ENCODE measurements at regions not wholly inside any gene's neighbourhood (a gene's known extent, or its start where the extent isn't known, plus 50 kb on each side); places are given as distances from the start of the nearest gene placed in this dataset.

DNA sequence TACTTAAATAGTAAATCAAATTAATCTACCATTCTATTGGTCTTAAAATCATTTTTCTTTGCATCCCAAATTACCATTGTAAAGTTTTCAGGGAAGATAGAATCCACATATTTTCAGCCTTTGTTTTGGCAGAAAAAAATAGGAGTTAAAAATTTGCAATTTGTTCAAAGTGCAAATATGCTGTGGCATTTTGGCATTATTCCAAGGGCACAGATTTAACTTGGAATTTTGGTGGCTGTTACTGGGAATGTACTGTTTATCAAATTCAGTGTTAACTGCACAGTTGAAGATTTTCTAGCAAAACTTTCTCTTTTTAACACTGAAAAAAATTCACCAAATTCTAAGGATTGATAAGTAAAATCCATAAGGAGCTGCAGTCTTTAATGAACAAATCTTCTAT lies 151.0 kb upstream of the HDAC9 start:
- DNase-seq = no peak
- TF ChIP-seq, protein P1, sequence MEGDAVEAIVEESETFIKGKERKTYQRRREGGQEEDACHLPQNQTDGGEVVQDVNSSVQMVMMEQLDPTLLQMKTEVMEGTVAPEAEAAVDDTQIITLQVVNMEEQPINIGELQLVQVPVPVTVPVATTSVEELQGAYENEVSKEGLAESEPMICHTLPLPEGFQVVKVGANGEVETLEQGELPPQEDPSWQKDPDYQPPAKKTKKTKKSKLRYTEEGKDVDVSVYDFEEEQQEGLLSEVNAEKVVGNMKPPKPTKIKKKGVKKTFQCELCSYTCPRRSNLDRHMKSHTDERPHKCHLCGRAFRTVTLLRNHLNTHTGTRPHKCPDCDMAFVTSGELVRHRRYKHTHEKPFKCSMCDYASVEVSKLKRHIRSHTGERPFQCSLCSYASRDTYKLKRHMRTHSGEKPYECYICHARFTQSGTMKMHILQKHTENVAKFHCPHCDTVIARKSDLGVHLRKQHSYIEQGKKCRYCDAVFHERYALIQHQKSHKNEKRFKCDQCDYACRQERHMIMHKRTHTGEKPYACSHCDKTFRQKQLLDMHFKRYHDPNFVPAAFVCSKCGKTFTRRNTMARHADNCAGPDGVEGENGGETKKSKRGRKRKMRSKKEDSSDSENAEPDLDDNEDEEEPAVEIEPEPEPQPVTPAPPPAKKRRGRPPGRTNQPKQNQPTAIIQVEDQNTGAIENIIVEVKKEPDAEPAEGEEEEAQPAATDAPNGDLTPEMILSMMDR (IDR thresholded peaks at IDR 0.05; ENCODE audit: low read depth, low read length) = no peak
- H3K4me3 ChIP-seq (ENCODE audit: low read depth, low read length) = no peak overlapping the region
- H3K9me3 ChIP-seq = no peaks in the 10 kb centered on the region
- no peaks in the 10 kb centered on the region for H3K36me3 ChIP-seq
- H3K27me3 ChIP-seq = no peaks in the 10 kb centered on the region
- no peaks in the 10 kb centered on the region for H3K4me1 ChIP-seq

DNA sequence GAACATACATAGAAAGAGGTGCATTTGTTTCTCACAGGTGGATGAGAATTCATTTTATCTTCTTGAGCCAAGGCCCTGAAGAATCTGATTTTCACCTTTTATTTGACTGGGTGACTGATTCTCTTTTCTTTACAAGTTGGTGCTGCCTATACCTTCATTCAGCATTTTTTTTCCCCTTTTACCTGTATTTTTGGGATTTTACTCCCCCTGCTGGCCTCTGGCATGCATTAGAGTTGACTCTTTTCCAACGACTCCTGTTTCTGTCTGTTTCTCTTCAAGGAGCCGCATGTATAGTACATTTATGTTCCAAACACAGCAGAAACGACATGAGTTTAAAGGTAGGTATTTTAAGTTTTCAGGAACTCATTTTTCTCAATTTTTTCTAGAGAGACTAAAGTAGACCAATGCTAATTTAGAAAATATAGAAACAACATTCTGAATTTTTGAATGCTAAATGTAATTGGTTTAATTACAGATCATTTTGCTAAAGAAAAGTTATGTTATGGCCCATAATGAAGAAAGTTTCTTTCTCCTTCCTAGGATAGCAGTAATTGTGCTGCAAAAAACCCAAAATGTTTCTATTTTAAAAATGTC lies 149.8 kb upstream of the HDAC9 start:
- TF ChIP-seq, protein P1 (IDR thresholded peaks at IDR 0.05; ENCODE audit: low read depth, low read length) = peak; percentile 89
- no peak overlapping the region for H3K4me3 ChIP-seq (ENCODE audit: low read depth, low read length)
- no peaks in the 10 kb centered on the region for H3K4me1 ChIP-seq
- no peaks in the 10 kb centered on the region for H3K9me3 ChIP-seq
- H3K27me3 ChIP-seq = no peaks in the 10 kb centered on the region
- no peaks in the 10 kb centered on the region for H3K36me3 ChIP-seq
- peak; percentile 58 for DNase-seq

DNA sequence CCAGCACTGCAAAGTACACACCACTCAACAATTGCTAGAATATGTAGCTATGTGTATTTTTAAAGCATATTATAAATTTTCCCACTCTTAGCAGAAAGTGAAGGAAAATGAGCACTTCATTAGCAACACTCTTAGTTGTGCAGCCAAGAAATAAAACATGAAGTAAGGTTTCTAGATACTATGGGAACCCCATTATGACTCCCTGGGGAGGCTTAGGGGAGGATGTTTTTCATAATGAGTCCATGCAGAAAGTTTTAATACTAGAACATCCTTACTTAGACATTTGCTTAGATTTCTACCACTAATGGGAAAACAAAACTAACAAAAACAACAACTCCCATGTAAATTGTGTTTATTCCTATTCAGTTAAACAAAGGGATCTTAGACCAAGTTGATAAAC lies 148.4 kb upstream of the HDAC9 start:
- Histone ChIP-seq H3K36me3 (no peaks in the 10 kb centered on the region), H3K4me3 (ENCODE audit: low read depth, low read length) (no peak overlapping the region), H3K9me3 (no peaks in the 10 kb centered on the region), H3K27me3 (no peaks in the 10 kb centered on the region), H3K4me1 (no peaks in the 10 kb centered on the region)
- no peak for DNase-seq
- TF ChIP-seq, protein P1 (IDR thresholded peaks at IDR 0.05; ENCODE audit: low read depth, low read length) = no peak

DNA sequence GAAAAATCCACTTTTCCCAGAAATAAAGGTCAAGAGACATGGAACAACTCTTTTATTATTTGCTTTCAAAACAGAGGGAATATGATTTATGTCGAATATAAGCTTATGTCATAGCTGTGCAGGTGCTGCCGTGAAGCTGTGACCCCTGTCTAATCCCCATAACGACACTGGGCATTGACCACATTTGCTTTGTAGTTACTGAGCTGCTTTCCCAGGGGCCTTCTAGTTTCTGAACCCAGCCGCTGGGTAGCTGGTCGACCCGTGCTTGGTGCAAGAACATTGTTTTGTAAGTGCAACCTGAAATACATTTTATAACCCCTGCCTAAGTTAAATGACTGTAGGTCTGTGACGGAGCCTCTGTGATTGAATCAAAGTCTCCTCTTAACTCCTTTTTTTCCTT lies 144.9 kb upstream of the HDAC9 start:
- peak; percentile 13 for DNase-seq
- Histone ChIP-seq H3K9me3 (no peaks in the 10 kb centered on the region), H3K27me3 (no peaks in the 10 kb centered on the region), H3K36me3 (no peaks in the 10 kb centered on the region), H3K4me3 (ENCODE audit: low read depth, low read length) (no peak overlapping the region), H3K4me1 (peaks cover 20% of the 10 kb centered on the region)
- TF ChIP-seq, protein P1 (IDR thresholded peaks at IDR 0.05; ENCODE audit: low read depth, low read length) = no peak

DNA sequence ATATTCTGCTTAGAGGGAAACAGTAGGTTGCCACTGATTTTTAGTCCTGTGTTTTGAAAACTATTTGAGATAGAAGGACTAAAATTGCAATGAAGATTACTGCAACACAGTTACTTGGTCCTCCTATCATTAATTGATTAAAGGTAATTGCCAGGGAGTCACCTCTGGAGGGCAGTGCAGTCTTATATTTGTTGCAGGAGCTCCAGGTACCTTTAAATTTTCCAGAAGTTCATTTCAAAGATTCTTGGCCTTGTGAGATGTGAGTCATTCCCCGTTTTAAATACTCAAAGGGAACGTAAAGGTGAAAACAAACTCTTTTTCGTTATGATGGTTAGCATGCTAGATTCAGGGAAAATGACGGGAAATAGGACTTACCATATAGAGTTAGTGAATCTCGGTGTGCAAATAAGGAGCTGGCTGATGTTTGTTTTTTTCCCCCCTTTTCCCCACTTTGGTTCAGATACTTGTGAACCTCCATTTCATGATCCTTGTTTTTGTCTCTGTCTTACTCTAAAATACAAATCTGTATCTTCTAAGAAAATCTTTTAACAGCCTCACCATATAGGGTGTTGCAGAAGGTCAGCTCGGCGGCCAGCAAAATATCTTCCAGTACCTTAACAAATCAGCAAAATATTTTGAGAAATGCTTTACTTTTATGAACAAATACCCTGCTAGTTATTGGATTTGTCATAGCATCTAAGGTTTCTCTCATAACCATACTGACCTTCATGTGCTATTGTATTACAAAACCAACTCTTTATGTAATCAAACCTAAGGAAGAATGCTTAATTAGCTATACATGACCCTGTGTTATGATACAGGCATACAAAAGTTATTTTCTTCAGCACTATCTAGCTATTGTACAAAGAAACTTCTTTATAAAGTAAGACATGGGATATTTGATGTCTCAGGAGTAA lies 143.0 kb upstream of the HDAC9 start:
- no peak overlapping the region for H3K4me3 ChIP-seq (ENCODE audit: low read depth, low read length)
- TF ChIP-seq, protein P1 (IDR thresholded peaks at IDR 0.05; ENCODE audit: low read depth, low read length) = peak; percentile 75
- H3K36me3 ChIP-seq = no peaks in the 10 kb centered on the region
- H3K9me3 ChIP-seq = no peaks in the 10 kb centered on the region
- H3K27me3 ChIP-seq = no peaks in the 10 kb centered on the region
- peaks cover 28% of the 10 kb centered on the region for H3K4me1 ChIP-seq
- peak; percentile 64 for DNase-seq

DNA sequence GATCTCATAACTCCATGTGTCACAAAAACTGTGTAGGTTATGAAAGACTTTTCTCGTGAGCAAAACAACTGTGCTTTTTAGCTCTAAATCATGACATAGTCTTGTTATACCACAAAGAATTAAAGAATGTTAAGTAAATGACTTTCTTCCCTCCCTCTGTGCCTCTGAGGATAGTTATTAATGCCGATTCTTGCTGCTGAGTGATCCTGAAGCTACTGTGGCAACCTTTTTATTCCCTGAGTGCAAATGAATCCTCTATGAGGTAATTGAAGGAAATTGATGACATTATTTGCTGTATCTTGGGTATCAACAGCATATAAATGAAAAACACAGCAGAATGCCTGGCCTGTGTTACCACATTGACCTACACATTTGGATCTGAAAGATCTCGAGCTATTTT lies 142.2 kb upstream of the HDAC9 start:
- Histone ChIP-seq H3K9me3 (no peaks in the 10 kb centered on the region), H3K27me3 (no peaks in the 10 kb centered on the region), H3K4me1 (peaks cover 28% of the 10 kb centered on the region), H3K4me3 (ENCODE audit: low read depth, low read length) (no peak overlapping the region), H3K36me3 (no peaks in the 10 kb centered on the region)
- TF ChIP-seq, protein P1 (IDR thresholded peaks at IDR 0.05; ENCODE audit: low read depth, low read length) = no peak
- no peak for DNase-seq

Data from BE2C (cell line).